ENCODE measurements at regions not wholly inside any gene's neighbourhood (a gene's known extent, or its start where the extent isn't known, plus 50 kb on each side); places are given as distances from the start of the nearest gene placed in this dataset.

- TF ChIP-seq CTCF (IDR thresholded peaks at IDR 0.05; ENCODE audit: insufficient read depth, low read depth, low read length), result no peak
- no peak overlapping the region for H3K4me3 ChIP-seq (ENCODE audit: low read depth, low read length)
- no peak for DNase-seq (ENCODE audit: low read depth)
These were observed 139.6 kb downstream of the GATA3 start for GRCh38 chr10:8194050-8194449.

DNA sequence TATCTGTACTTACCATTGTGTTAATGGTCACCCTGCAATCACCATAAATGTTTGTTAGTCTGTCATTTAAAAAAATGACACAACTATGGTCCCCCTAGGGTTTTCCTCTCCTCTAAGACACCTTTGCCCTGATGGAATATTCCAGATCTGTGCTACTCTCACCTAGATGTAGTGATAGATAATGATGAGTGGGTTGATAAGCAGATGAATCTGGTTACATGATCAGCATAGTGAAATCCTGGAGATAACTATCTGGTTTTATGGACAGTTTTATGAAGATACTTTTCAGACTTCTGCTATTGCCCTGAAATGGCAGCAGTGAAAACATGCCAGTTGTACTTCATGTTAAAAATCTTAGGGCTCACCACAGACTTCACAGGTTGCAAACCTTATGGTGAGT is 152.4 kb downstream of the GATA3 start:
- no peak overlapping the region for H3K4me3 ChIP-seq (ENCODE audit: low read depth, low read length)
- no peak for TF ChIP-seq CTCF (IDR thresholded peaks at IDR 0.05; ENCODE audit: insufficient read depth, low read depth, low read length)
- no peak for DNase-seq (ENCODE audit: low read depth)

- H3K4me3 ChIP-seq (ENCODE audit: low read depth, low read length), result no peak overlapping the region
- no peak for TF ChIP-seq CTCF (IDR thresholded peaks at IDR 0.05; ENCODE audit: insufficient read depth, low read depth, low read length)
- no peak for DNase-seq (ENCODE audit: low read depth)
These were observed 157.1 kb downstream of the GATA3 start for GRCh38 chr10:8211631-8212030.

- H3K4me3 ChIP-seq (ENCODE audit: low read depth, low read length), result no peak overlapping the region
- DNase-seq (ENCODE audit: low read depth), result no peak
- no peak for TF ChIP-seq CTCF (IDR thresholded peaks at IDR 0.05; ENCODE audit: insufficient read depth, low read depth, low read length)
These were observed 159.2 kb downstream of the GATA3 start for GRCh38 chr10:8213735-8214134.

GRCh38 chr10:8214587-8214986 is 160.1 kb downstream of the GATA3 start:
- DNase-seq (ENCODE audit: low read depth), result no peak
- no peak overlapping the region for H3K4me3 ChIP-seq (ENCODE audit: low read depth, low read length)
- no peak for TF ChIP-seq CTCF (IDR thresholded peaks at IDR 0.05; ENCODE audit: insufficient read depth, low read depth, low read length)

DNA sequence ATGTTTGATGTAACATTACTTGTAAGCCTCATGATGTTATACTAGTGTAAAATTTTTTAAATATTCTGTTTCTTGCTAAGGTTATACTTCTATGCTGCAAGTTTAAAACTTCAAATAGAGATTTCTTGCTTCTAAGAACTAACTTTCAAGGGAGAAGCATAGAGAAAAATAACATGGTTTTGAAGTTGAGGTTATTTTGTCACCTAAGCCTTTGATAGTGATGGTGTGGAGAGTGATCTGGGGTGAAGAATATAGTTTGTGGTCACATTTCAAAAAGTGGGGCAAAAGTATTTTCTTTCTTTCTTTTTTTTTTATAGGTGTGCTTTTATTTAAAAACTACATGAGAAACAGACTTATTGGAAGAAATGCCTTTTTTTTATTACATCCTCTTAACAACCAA is 162.4 kb downstream of the GATA3 start:
- no peak for DNase-seq (ENCODE audit: low read depth)
- no peak overlapping the region for H3K4me3 ChIP-seq (ENCODE audit: low read depth, low read length)
- TF ChIP-seq CTCF (IDR thresholded peaks at IDR 0.05; ENCODE audit: insufficient read depth, low read depth, low read length), result no peak

DNA sequence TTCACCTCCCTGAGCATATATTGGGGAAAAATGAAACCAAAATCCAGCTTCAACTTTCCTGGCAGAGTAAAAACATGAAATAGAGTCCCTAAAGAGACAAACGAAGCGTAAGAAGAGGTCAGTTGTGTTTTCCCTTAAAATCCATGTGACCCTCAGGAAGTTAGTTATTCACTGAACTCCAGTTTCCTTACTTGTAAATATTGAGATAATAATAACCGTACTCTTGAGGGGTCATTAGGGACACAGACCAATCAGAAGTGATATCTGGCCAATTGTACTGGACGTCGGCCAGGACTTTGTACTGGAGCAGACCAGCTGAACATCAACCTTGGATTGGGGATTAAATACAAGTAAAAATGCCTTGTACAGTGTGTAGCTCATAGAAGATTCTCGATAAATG is 167.0 kb downstream of the GATA3 start:
- TF ChIP-seq CTCF (IDR thresholded peaks at IDR 0.05; ENCODE audit: insufficient read depth, low read depth, low read length), result no peak
- no peak for DNase-seq (ENCODE audit: low read depth)
- H3K4me3 ChIP-seq (ENCODE audit: low read depth, low read length), result no peak overlapping the region
